Stimulated activated naive CD4-positive, alpha-beta T cell (primary cell): ENCODE measurements at regions not wholly inside any gene's neighbourhood (a gene's known extent, or its start where the extent isn't known, plus 50 kb on each side); places are given as distances from the start of the nearest gene placed in this dataset.

ENCODE experiments used
- DNase-seq, 6 experiments: peaks; one replicate each; lab custom pipeline; 2025; lab: John Stamatoyannopoulos, UW

GRCh38 chr20:43306837-43307236 lies 117.1 kb upstream of the PTPRT start:
- DNase-seq, result no peak

DNA sequence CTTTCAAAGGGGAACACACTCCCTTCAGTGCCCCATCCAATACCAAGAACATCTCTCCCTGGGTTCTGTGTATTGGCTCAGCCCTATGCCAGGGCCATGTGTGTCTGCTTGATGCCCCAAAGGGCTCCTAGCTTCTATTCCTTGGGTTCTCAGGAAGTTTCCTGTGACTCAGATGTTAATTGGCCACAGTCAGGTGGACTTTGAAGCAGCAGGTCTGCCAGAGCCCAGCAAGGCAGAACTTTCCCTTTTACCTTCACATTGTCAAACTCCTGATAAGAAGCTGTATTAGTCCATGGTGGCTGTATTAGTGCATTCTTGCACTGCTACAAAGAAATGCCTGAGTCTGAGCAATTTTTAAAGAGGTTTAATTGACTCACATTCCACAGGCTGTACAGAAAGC lies 116.0 kb upstream of the PTPRT start:
- no peak for DNase-seq

DNA sequence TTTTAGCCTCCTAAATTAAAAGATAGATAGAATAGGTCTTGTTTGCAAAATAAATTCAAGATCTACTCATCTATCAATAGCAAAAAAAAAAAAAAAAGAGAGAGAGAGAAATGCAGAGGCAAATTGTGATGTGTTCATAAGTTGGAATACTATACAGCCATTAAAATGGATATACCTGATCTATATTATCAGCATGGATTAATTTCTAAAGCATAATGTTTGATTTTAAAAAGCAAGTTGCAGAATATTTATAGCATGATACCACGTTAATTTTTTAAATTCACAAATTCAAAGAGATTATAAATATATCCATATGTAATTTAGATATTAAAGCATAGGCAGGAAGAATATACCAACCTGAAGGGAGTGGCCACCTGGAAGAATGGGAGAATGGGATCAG lies 114.9 kb upstream of the PTPRT start:
- DNase-seq, result no peak

- DNase-seq, result no peak
Observed at GRCh38 chr20:43302936-43303335, 113.2 kb upstream of the PTPRT start.

- DNase-seq, result no peak
Observed at GRCh38 chr20:43300901-43301300, 111.2 kb upstream of the PTPRT start.

DNA sequence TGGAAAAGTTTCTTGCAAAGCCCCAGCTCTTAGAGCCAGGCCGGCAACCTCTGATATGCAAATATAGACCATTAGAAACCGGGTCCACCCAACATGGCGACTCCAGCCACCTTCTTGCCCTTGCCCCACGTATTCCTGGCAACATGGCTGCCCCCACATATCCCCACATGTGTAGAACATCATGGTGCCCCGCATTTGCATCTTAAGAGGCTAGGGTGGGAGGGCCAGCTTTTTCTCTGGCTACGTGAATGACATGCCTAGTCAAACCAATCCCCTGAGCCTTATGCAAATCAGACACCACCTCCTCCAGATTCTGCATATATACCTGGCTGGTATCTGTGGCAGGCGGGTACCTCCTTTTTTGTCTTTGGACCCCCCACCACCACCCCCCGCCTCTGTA lies 106.1 kb upstream of the PTPRT start:
- DNase-seq, result no peak

DNA sequence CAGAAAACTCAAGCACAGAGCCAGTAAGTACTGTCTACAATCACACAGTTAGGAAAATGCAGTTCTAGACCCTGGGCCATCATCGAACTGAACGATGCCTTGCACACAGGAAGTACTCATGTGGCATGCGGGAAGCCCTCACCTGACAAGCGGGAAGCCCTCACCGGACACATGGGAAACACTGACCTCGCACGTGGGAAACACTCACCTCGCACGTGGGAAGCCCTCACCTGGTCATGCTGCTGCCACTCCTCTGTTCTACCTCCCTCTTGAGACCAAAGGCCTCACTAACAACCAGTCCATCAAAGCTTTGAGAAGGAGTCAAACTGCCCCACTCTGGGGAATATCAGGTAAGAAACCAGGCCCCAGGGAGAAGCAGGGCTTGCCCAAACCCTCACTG lies 105.6 kb upstream of the PTPRT start:
- DNase-seq, result no peak

GRCh38 chr20:43294031-43294430 lies 104.3 kb upstream of the PTPRT start:
- DNase-seq, result no peak

- DNase-seq, result no peak
Observed at GRCh38 chr20:43293068-43293786, 103.5 kb upstream of the PTPRT start.

GRCh38 chr20:43292222-43292621 lies 102.5 kb upstream of the PTPRT start:
- peak in 1 of 6 experiments; percentile 0 for DNase-seq

DNA sequence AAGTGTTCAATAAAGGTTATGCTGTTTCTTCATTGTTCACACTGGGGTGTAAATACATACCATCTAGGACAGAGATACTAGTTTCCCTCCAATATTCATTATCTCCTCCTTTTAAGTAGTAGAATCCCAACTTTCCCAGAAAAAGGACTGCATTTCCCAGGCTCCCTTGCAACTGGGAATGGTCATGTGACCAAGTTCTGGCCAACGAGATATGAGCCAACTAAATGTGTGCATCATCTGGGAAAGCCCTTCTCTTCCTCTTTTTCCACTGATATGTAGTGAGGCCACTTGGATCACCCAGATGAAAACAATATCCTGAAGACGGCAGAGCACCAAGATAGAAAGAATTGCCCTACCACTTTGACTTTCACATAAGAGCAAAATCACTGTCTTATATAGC lies 97.9 kb upstream of the PTPRT start:
- no peak for DNase-seq

- no peak for DNase-seq
Observed at GRCh38 chr20:43285170-43285569, 95.5 kb upstream of the PTPRT start.

GRCh38 chr20:43284486-43284885 lies 94.8 kb upstream of the PTPRT start:
- no peak for DNase-seq

GRCh38 chr20:43283126-43283525 lies 93.4 kb upstream of the PTPRT start:
- no peak for DNase-seq

GRCh38 chr20:43271980-43272379 lies 82.3 kb upstream of the PTPRT start:
- DNase-seq, result no peak

DNA sequence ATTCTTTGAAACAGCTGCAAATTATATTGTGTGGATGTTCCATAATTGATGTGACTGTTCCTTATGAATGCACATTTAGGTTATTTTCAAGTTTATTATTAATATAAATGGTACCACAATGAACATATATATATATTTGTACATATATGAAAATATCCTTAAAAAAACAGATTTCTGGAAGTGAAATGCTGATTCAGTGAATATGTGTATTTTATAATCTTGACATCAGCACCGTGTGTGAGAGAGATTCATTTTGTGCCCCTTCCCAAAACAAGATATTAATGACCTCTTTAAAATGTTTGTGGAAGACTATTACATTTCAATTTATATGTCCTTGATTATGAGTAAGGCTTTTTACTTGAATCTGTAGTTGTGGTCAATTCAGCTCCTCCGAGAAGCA lies 75.7 kb upstream of the PTPRT start:
- DNase-seq, result no peak

DNA sequence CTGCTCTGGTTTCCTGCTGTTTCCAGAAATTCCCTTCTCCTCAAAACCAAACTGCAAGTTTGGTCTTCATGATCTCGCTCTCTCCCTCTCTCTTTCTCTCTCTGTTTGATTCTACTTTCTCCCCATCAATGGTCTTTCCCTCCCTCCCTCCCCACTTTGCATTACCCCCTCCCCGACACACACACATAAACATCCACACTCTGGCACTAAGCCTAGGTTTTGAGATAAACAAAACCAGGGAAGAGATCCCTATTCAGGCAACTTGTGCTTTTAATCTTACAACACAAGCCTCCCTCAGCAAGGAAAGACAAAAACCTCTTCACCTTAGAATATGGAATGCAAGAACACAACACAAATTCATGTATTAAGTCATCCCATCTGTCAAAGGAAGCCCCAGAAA lies 73.5 kb upstream of the PTPRT start:
- no peak for DNase-seq

- DNase-seq, result no peak
Observed at GRCh38 chr20:43262341-43262740, 72.6 kb upstream of the PTPRT start.

GRCh38 chr20:43255877-43256276 lies 66.2 kb upstream of the PTPRT start:
- no peak for DNase-seq

DNA sequence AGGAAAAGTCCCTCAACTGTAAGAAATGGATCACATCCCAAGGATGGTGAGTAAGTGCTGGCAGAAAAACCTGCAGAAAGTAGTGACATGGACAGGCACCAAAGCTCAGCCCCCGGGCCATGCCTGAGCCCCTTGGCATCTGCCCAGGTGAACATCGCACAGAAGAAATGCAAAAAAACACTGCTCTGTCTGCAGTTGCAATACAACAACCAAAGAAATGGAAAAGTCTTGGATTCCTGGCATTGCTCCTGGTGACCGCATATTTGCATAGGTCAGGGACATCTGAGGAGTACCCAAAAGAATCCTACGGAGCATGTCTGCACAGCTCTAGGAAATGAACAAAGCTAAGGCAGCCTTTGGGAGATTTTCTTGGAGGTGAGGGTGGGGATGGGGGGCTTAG lies 63.1 kb upstream of the PTPRT start:
- no peak for DNase-seq

- no peak for DNase-seq
Observed at GRCh38 chr20:43248341-43248740, 58.6 kb upstream of the PTPRT start.

DNA sequence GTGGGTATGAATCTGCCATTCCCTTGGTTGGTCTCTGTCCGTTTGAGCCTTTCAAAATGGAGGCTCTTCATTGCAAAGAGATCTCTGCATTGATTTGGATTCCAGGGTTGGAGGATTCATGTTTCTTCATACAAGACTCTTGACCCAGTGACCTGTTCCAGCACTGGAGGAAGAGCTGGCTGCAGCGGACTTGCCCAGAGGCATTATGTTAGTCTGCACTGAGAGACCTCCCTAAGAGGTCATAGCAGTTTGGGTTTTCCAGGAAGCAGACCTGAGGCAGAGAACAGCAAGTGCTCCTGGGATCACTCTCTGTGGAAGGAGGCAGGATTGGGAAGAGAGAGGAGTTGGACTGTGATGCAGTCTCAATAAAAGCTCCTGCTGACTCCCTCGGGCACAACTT lies 57.7 kb upstream of the PTPRT start:
- no peak for DNase-seq

GRCh38 chr20:43244647-43245046 lies 54.9 kb upstream of the PTPRT start:
- no peak for DNase-seq

DNA sequence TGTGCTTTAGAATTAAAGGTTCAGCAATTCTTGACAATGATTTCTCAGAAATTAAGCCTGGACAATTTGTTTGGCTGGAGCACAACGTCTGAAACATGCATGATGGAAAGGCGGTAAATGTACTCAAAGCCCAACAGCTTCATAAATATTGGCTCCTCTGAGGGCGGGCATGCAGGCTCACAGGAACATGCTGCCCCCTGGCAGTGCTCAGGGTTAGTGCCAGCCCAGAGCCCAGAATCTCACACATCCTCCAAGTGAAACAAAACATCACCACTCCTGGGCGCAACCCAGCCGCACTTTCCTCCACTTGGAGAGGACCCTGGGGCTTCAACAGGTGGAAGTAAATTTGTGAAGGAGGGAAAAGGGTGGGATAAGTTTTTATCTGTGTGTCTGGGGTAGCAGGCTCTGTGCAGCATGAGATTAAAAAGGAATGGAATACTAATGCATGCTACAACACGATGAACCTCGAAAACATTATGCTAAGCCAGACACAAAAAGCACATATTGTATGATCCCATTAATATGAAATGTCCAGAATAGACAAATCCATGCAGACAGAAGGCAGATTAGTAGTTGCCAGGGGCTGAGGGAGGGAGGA lies 54.1 kb upstream of the PTPRT start:
- no peak for DNase-seq
